HepG2 (cell line): ENCODE measurements at regions not wholly inside any gene's neighbourhood (a gene's known extent, or its start where the extent isn't known, plus 50 kb on each side); places are given as distances from the start of the nearest gene placed in this dataset.

ENCODE experiments used
- ATAC-seq: fragments of 200-7000 bp; cut with Tn5 transposase; 3 replicates; pipeline ENCODE4 v1.9.1; 2020; ENCODE audit warnings: mild to moderate bottlenecking, moderate library complexity
- BruUV-seq: library from RNA; stranded (reverse); fragments of 400-500 nt; replicated peaks from 2 replicates; lab custom pipeline; 2021; lab: Mats Ljungman, UMichigan
- CTCF ChIA-PET: fragments of 300-600 bp; formaldehyde crosslinking; extraction: SDS; loops from one replicate; lab custom pipeline; 2021; ENCODE audit warnings: low total read pairs, inconsistent platforms, low intra/inter-chr PET ratio; lab: Yijun Ruan, JAX
- POLR2A ChIA-PET: fragments of 350-600 bp; sonication (Branson Sonifier 250); formaldehyde crosslinking; loops from one replicate; lab custom pipeline; 2020; ENCODE audit warnings: antibody characterized with exemption, inconsistent platforms; lab: Yijun Ruan, JAX
- DNase-seq: peaks from one replicate; pipeline ENCODE4 v3.0.0-alpha.2; 2015; ENCODE audit warnings: low spot score
- FAIRE-seq: peaks from 3 replicates; lab custom pipeline; 2011; peaks lifted over from hg19 to GRCh38; lab: Jason Lieb, UNC
- H2AFZ ChIP-seq: one replicate; pipeline ENCODE4 v1.6.1; 2011; ENCODE audit warnings: low read length, inconsistent platforms
- H3K27ac ChIP-seq: fragments of 300-600 bp; 3 replicates; pipeline ENCODE4 v1.8.0; 2011; ENCODE audit warnings: mixed run types, mild to moderate bottlenecking, mixed read lengths, low read length, inconsistent platforms; ENCODE audit not compliant: insufficient read depth; ENCODE audit errors: extremely low read length
- H3K27me3 ChIP-seq, 2 experiments: fragments of 200-600 bp in 1 of 2; 2 replicates in 1 of 2; 3 replicates in 1 of 2; pipeline versions ENCODE4 v1.6.0 to v1.8.0; 2011; ENCODE audit warnings: low read length in 2 of 2, mild to moderate bottlenecking in 2 of 2, moderate library complexity in 2 of 2, inconsistent platforms in 1 of 2; ENCODE audit not compliant: insufficient read depth in 2 of 2, control insufficient read depth in 1 of 2
- H3K36me3 ChIP-seq, 2 experiments: fragments of 200-600 bp in 1 of 2; replicated peaks in 1 of 2; 2 replicates in 1 of 2; 3 replicates in 1 of 2; pipeline versions ENCODE4 v1.5.1 to v1.8.0; 2011; ENCODE audit warnings: low read length in 2 of 2, inconsistent platforms in 1 of 2; ENCODE audit not compliant: insufficient read depth in 2 of 2, control insufficient read depth in 1 of 2
- H3K4me1 ChIP-seq: 2 replicates; pipeline ENCODE4 v1.5.1; 2012; ENCODE audit warnings: low read length, inconsistent platforms; ENCODE audit not compliant: insufficient read depth
- H3K4me2 ChIP-seq: 2 replicates; pipeline ENCODE4 v1.6.0; 2011; ENCODE audit warnings: low read depth, low read length, inconsistent platforms
- H3K4me3 ChIP-seq, 3 experiments: fragments of 200-600 bp in 1 of 3; sonication (generic), shearing (Covaris generic) in 1 of 3; replicated peaks in 1 of 3; 2 replicates each; pipeline ENCODE4 v1.5.1; 2011 to 2016; ENCODE audit warnings: low read length in 3 of 3, inconsistent platforms in 2 of 3, low read depth in 2 of 3, mild to moderate bottlenecking in 2 of 3, control low read depth in 1 of 3, mixed read lengths in 1 of 3; ENCODE audit not compliant: insufficient read depth in 1 of 3
- H3K79me2 ChIP-seq: one replicate; pipeline ENCODE4 v1.6.1; 2011; ENCODE audit warnings: low read length, inconsistent platforms; ENCODE audit not compliant: insufficient read depth
- H3K9ac ChIP-seq: 2 replicates; pipeline ENCODE4 v1.6.0; 2011; ENCODE audit warnings: mild to moderate bottlenecking, low read depth, low read length, inconsistent platforms; ENCODE audit not compliant: insufficient read depth
- H3K9me3 ChIP-seq: 2 replicates; pipeline ENCODE4 v1.5.1; 2012; ENCODE audit warnings: mild to moderate bottlenecking, low read length
- H4K20me1 ChIP-seq: 2 replicates; pipeline ENCODE4 v1.6.0; 2011; ENCODE audit warnings: inconsistent platforms, mild to moderate bottlenecking, low read length, moderate library complexity; ENCODE audit not compliant: insufficient read depth
- DPF2 ChIP-seq: sonication (generic); formaldehyde crosslinking; IDR thresholded peaks from 2 replicates; pipeline ENCODE4 v1.4.0; 2020; ENCODE audit warnings: mild to moderate bottlenecking, low read depth, missing genetic modification reagents, borderline replicate concordance
- ETV5 ChIP-seq: IDR thresholded peaks from 2 replicates; pipeline ENCODE4 v1.6.1; 2018; ENCODE audit warnings: missing biosample characterization, missing genetic modification reagents, inconsistent platforms, borderline replicate concordance
- GLI4 ChIP-seq: sonication (generic); formaldehyde crosslinking; IDR thresholded peaks from 2 replicates; pipeline ENCODE4 v1.5.1; 2020; ENCODE audit warnings: missing genetic modification reagents, mild to moderate bottlenecking, moderate library complexity, borderline replicate concordance
- IRF1 ChIP-seq: sonication (generic); formaldehyde crosslinking; IDR thresholded peaks from 2 replicates; pipeline ENCODE4 v1.4.0; 2020; ENCODE audit warnings: low read depth, mild to moderate bottlenecking, missing genetic modification reagents
- KDM5A ChIP-seq: fragments of 200-600 bp; sonication (generic); IDR thresholded peaks from 2 replicates; pipeline ENCODE4 v1.7.0; 2018; ENCODE audit warnings: antibody characterized with exemption, mild to moderate bottlenecking, low read length, borderline replicate concordance
- NCOA2 ChIP-seq: sonication (generic); formaldehyde crosslinking; IDR thresholded peaks from 2 replicates; pipeline ENCODE4 v1.8.0; 2022; ENCODE audit warnings: inconsistent platforms
- ZHX2 ChIP-seq, 2 experiments: sonication (generic) in 1 of 2; formaldehyde crosslinking in 1 of 2; IDR thresholded peaks; 2 replicates each; pipeline versions ENCODE4 v1.6.1 to v1.9.0; 2014 to 2022; ENCODE audit warnings: antibody characterized with exemption in 1 of 2, borderline replicate concordance in 1 of 2, inconsistent platforms in 1 of 2, low read depth in 1 of 2, missing genetic modification reagents in 1 of 2
- ZMAT3 ChIP-seq: sonication (generic); formaldehyde crosslinking; conservative IDR thresholded peaks from 2 replicates; pipeline ENCODE4 v1.7.0; 2021; ENCODE audit warnings: missing genetic modification reagents
- ZNF337 ChIP-seq: sonication (generic); formaldehyde crosslinking; IDR thresholded peaks from 2 replicates; pipeline ENCODE4 v1.5.1; 2020; ENCODE audit warnings: missing genetic modification reagents, low read depth, mild to moderate bottlenecking, borderline replicate concordance
- ZNF550 ChIP-seq: sonication (generic); formaldehyde crosslinking; IDR thresholded peaks from 2 replicates; pipeline ENCODE4 v1.4.0; 2020; ENCODE audit warnings: mild to moderate bottlenecking, missing genetic modification reagents, borderline replicate concordance
- ZNF609 ChIP-seq: sonication (generic); formaldehyde crosslinking; IDR thresholded peaks from 2 replicates; pipeline ENCODE4 v1.4.0; 2020; ENCODE audit warnings: mild to moderate bottlenecking, missing genetic modification reagents, borderline replicate concordance
- in situ Hi-C: cut with HindIII; loops from 2 replicates; pipeline ENCODE4 v1.10.0; 2017; ENCODE audit warnings: low pct_unique_long_range_greater_than_20kb; ENCODE audit not compliant: extremely low pct_ligation_motif_present
- intact Hi-C: fragments of 100-400 bp; cut with micrococcal nuclease; formaldehyde crosslinking; loops from one replicate; pipeline ENCODE4 v1.10.0; 2022; ENCODE audit not compliant: unreplicated experiment

GRCh38 chrX:128504496-128504895 lies 452.3 kb upstream of the ACTRT1 start:
- FAIRE-seq (no peak), DNase-seq (no peak), ATAC-seq (no peak)
- POLR2A ChIA-PET: no interaction called here
- no peaks in the 10 kb centered on the region for H3K4me1 ChIP-seq
- H3K27me3 ChIP-seq: no peaks in the 10 kb centered on the region
- H4K20me1 ChIP-seq: no peaks in the 10 kb centered on the region
- intact Hi-C loops (no loop called here), in situ Hi-C loops (no loop called here)
- no peaks in the 10 kb centered on the region for H3K36me3 ChIP-seq
- no peak overlapping the region for H3K4me3 ChIP-seq
- CTCF ChIA-PET: no interaction called here
- H3K4me2 ChIP-seq: no peak overlapping the region
- BruUV-seq: no TSS peak
- H3K9ac ChIP-seq: no peak overlapping the region
- H3K79me2 ChIP-seq: no peaks in the 10 kb centered on the region
- no peak overlapping the region for H2AFZ ChIP-seq
- H3K27ac ChIP-seq: no peak overlapping the region
- no peaks in the 10 kb centered on the region for H3K9me3 ChIP-seq
- TF ChIP-seq ZNF550 (no peak), ZMAT3 (CRISPR knock-in tag) (no peak), ETV5 (CRISPR knock-in tag) (no peak), DPF2 (CRISPR knock-in tag) (no peak), ZNF337 (CRISPR knock-in tag) (no peak), ZHX2 (IDR thresholded peaks at IDR 0.05; ENCODE audit: low read depth) (no peak), ZHX2 (CRISPR knock-in tag; IDR thresholded peaks at IDR 0.05; ENCODE audit: borderline replicate concordance) (no peak), KDM5A (no peak), ZNF609 (CRISPR knock-in tag) (no peak), IRF1 (CRISPR knock-in tag) (no peak), GLI4 (CRISPR knock-in tag) (no peak), NCOA2 (CRISPR knock-in tag) (no peak)
